ENCODE measurements at regions not wholly inside any gene's neighbourhood (a gene's known extent, or its start where the extent isn't known, plus 50 kb on each side); places are given as distances from the start of the nearest gene placed in this dataset.

DNA sequence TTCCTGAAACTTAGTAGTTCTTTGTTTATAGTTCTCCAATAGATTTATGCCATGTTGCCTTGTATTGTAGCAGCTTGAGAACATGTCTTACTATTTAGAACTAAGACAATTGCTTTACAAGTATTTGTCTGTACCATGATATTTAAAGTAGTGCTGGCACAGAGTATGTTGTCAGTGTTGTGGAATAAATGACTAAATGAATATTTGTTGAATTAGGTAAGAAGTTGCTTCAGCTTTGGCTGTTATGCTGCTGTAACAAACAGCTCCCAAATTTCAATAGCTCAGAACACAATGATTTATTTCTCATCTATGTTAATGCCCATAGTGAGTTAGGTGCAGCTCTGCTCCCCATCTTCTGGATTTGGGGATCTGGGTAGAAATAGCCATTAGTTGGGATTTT, 90.2 kb upstream of the VCAM1 start:
- Histone ChIP-seq H3K4me3 (ENCODE audit: extremely low read depth in 1 of 4, insufficient read depth in 2 of 4, low read depth in 3 of 4, low read length in 4 of 4) (no peak overlapping the region), H2AFZ (ENCODE audit: low read length) (no peak overlapping the region), H3K4ac (replicated peaks; ENCODE audit: insufficient read length, low read depth, low read length) (no peak overlapping the region), H3K23me2 (ENCODE audit: low read depth, low read length) (no peaks in the 10 kb centered on the region), H2BK20ac (ENCODE audit: low read length) (no peak overlapping the region), H2BK12ac (ENCODE audit: low read depth, low read length) (no peak overlapping the region), H4K5ac (ENCODE audit: insufficient read length, low read depth, low read length) (no peak overlapping the region), H4K20me1 (replicated peaks in 1 of 2; ENCODE audit: control insufficient read depth in 1 of 2, insufficient read depth in 2 of 2, low read length in 2 of 2) (no peaks in the 10 kb centered on the region), H3K79me2 (ENCODE audit: control insufficient read depth in 1 of 2, insufficient read depth in 2 of 2, low read length in 2 of 2) (no peaks in the 10 kb centered on the region), H3K36me3 (ENCODE audit: control insufficient read depth in 2 of 4, insufficient read depth in 4 of 4, low read length in 3 of 4) (no peaks in the 10 kb centered on the region), H3K23ac (ENCODE audit: insufficient read length) (no peak overlapping the region), H3K14ac (ENCODE audit: insufficient read length) (no peak overlapping the region), H3K27ac (ENCODE audit: low read depth, low read length) (no peak overlapping the region), H3K56ac (replicated peaks; ENCODE audit: insufficient read length, low read depth, low read length) (no peak overlapping the region), H3K9me3 (ENCODE audit: insufficient read depth in 2 of 2, low read depth in 1 of 2, low read length in 1 of 2) (no peaks in the 10 kb centered on the region), H3K18ac (ENCODE audit: extremely low read depth, low read length) (no peak overlapping the region), H3K4me2 (ENCODE audit: insufficient read depth in 1 of 2, low read depth in 2 of 2, low read length in 2 of 2) (no peak overlapping the region), H2BK120ac (replicated peaks; ENCODE audit: low read depth, low read length) (no peak overlapping the region), H2BK15ac (ENCODE audit: low read length) (no peak overlapping the region), H4K8ac (ENCODE audit: extremely low read depth, insufficient read depth, low read length) (no peak overlapping the region), H3K4me1 (replicated peaks in 1 of 4; ENCODE audit: control insufficient read depth in 3 of 4, insufficient read depth in 4 of 4, low read length in 3 of 4) (no peaks in the 10 kb centered on the region), H3K9ac (replicated peaks in 1 of 4; ENCODE audit: extremely low read depth in 1 of 4, low read depth in 3 of 4, low read length in 3 of 4) (no peak overlapping the region), H4K91ac (replicated peaks; ENCODE audit: insufficient read length, low read length) (no peak overlapping the region), H2BK5ac (ENCODE audit: low read depth, low read length) (no peak overlapping the region), H2AK5ac (ENCODE audit: low read depth, low read length) (no peak overlapping the region), H3K27me3 (replicated peaks in 1 of 4; ENCODE audit: control insufficient read depth in 3 of 4, extremely low read depth in 1 of 4, insufficient read depth in 3 of 4, low read length in 3 of 4) (no peaks in the 10 kb centered on the region), H3K79me1 (ENCODE audit: low read depth, low read length) (no peaks in the 10 kb centered on the region)
- FAIRE-seq (no peak), DNase-seq (ENCODE audit: low read depth in 1 of 2, low spot score in 2 of 2) (no peak)
- no peak for TF ChIP-seq SP2 (IDR thresholded peaks at IDR 0.05; ENCODE audit: low read length)
- TF ChIP-seq SUZ12 (IDR thresholded peaks at IDR 0.05; ENCODE audit: low read length): no peak
- TF ChIP-seq RNF2 (IDR thresholded peaks at IDR 0.05; ENCODE audit: borderline replicate concordance, low read depth, low read length, missing control alignments, poor library complexity, severe bottlenecking): no peak
- CTCF ChIA-PET (ENCODE audit: partially characterized antibody): interaction anchor here (0.6 to 1.7 kb wide), 6 partner anchors 10 to 543 kb away, joined by 3 to 6 read pairs (median 3); no protein-coding TSS in a partner anchor
- POLR2A ChIA-PET (ENCODE audit: partially characterized antibody): no interaction called here

Data from H1 (cell line).